ENCODE measurements at regions not wholly inside any gene's neighbourhood (a gene's known extent, or its start where the extent isn't known, plus 50 kb on each side); places are given as distances from the start of the nearest gene placed in this dataset.

GRCh38 chr13:22789027-22789593 is 391.7 kb upstream of the SGCG start:
- no peak for DNase-seq (ENCODE audit: low read depth, low spot score)
- H3K9ac ChIP-seq (ENCODE audit: control insufficient read depth, extremely low read depth, insufficient read depth, low read length) = no peak overlapping the region
- dilution Hi-C loops (cut with MboI; ENCODE audit: extremely low pct_ligation_motif_present, low sequenced_read_pairs) = no loop called here
- H3K4me3 ChIP-seq (ENCODE audit: control insufficient read depth in 2 of 3, extremely low read depth in 1 of 3, insufficient read depth in 2 of 3, low read depth in 1 of 3, low read length in 3 of 3) = no peak overlapping the region
- H2AFZ ChIP-seq (ENCODE audit: control insufficient read depth, low read length) = no peak overlapping the region
- H3K9me3 ChIP-seq (ENCODE audit: control insufficient read depth, low read depth, low read length) = no peaks in the 10 kb centered on the region
- H3K27ac ChIP-seq (ENCODE audit: control insufficient read depth, insufficient read depth, low read length) = no peak overlapping the region
- no peaks in the 10 kb centered on the region for H3K36me3 ChIP-seq (ENCODE audit: control insufficient read depth in 2 of 2, extremely low read depth in 1 of 2, insufficient read depth in 2 of 2, low read length in 2 of 2)
- TF ChIP-seq EZH2 (IDR thresholded peaks at IDR 0.05; ENCODE audit: low read length) = no peak
- TF ChIP-seq CTCF (optimal IDR thresholded peaks at IDR 0.05 in 1 of 3, IDR thresholded peaks at IDR 0.05 in 1 of 3, conservative IDR thresholded peaks at IDR 0.05 in 1 of 3; ENCODE audit: extremely low read depth in 1 of 3, insufficient read depth in 2 of 3, low read length in 3 of 3) = no peak
- H3K27me3 ChIP-seq (ENCODE audit: control insufficient read depth, extremely low read depth, insufficient read depth, low read length) = no peaks in the 10 kb centered on the region
- no peaks in the 10 kb centered on the region for H3K4me1 ChIP-seq (ENCODE audit: control insufficient read depth, extremely low read depth, insufficient read depth, low read length)
- no peak for FAIRE-seq
- no peak overlapping the region for H3K4me2 ChIP-seq (ENCODE audit: control insufficient read depth, extremely low read depth, insufficient read depth, low read depth, low read length)
- H3K79me2 ChIP-seq (ENCODE audit: control insufficient read depth, insufficient read depth, low read length) = no peaks in the 10 kb centered on the region
- H3K9me1 ChIP-seq (ENCODE audit: control insufficient read depth, extremely low read depth, insufficient read depth, low read length) = no peaks in the 10 kb centered on the region
- H4K20me1 ChIP-seq (ENCODE audit: control insufficient read depth, extremely low read depth, insufficient read depth, low read length) = no peaks in the 10 kb centered on the region

GRCh38 chr13:22789916-22790315 is 390.9 kb upstream of the SGCG start:
- H3K9me3 ChIP-seq (ENCODE audit: control insufficient read depth, low read depth, low read length) = no peaks in the 10 kb centered on the region
- no peak overlapping the region for H3K27ac ChIP-seq (ENCODE audit: control insufficient read depth, insufficient read depth, low read length)
- no peak overlapping the region for H3K4me2 ChIP-seq (ENCODE audit: control insufficient read depth, extremely low read depth, insufficient read depth, low read depth, low read length)
- no peaks in the 10 kb centered on the region for H3K9me1 ChIP-seq (ENCODE audit: control insufficient read depth, extremely low read depth, insufficient read depth, low read length)
- H3K9ac ChIP-seq (ENCODE audit: control insufficient read depth, extremely low read depth, insufficient read depth, low read length) = no peak overlapping the region
- H3K79me2 ChIP-seq (ENCODE audit: control insufficient read depth, insufficient read depth, low read length) = no peaks in the 10 kb centered on the region
- H4K20me1 ChIP-seq (ENCODE audit: control insufficient read depth, extremely low read depth, insufficient read depth, low read length) = no peaks in the 10 kb centered on the region
- H2AFZ ChIP-seq (ENCODE audit: control insufficient read depth, low read length) = no peak overlapping the region
- TF ChIP-seq CTCF (optimal IDR thresholded peaks at IDR 0.05 in 1 of 3, IDR thresholded peaks at IDR 0.05 in 1 of 3, conservative IDR thresholded peaks at IDR 0.05 in 1 of 3; ENCODE audit: extremely low read depth in 1 of 3, insufficient read depth in 2 of 3, low read length in 3 of 3) = no peak
- TF ChIP-seq EZH2 (IDR thresholded peaks at IDR 0.05; ENCODE audit: low read length) = no peak
- dilution Hi-C loops (cut with MboI; ENCODE audit: extremely low pct_ligation_motif_present, low sequenced_read_pairs) = no loop called here
- no peak overlapping the region for H3K4me3 ChIP-seq (ENCODE audit: control insufficient read depth in 2 of 3, extremely low read depth in 1 of 3, insufficient read depth in 2 of 3, low read depth in 1 of 3, low read length in 3 of 3)
- no peaks in the 10 kb centered on the region for H3K4me1 ChIP-seq (ENCODE audit: control insufficient read depth, extremely low read depth, insufficient read depth, low read length)
- no peak for FAIRE-seq
- no peaks in the 10 kb centered on the region for H3K36me3 ChIP-seq (ENCODE audit: control insufficient read depth in 2 of 2, extremely low read depth in 1 of 2, insufficient read depth in 2 of 2, low read length in 2 of 2)
- no peaks in the 10 kb centered on the region for H3K27me3 ChIP-seq (ENCODE audit: control insufficient read depth, extremely low read depth, insufficient read depth, low read length)
- DNase-seq (ENCODE audit: low read depth, low spot score) = no peak

Measured in keratinocyte (primary cell).